Activated CD4-positive, alpha-beta T cell treated with anti-CD3 and anti-CD28 coated beads, Interleukin-2, Interleukin-6, amounts not matched to agents 100 ng/mL and 50 ng/mL, durations not matched to agents 16 hours and 8 hours (primary cell): ENCODE measurements at regions not wholly inside any gene's neighbourhood (a gene's known extent, or its start where the extent isn't known, plus 50 kb on each side); places are given as distances from the start of the nearest gene placed in this dataset.
A peak's percentile ranks its signal among the peaks of the same experiment; 100 is the strongest.
"Not testable (repeated sequence)": the region's sequence is repeated elsewhere in the genome, so short reads cannot be mapped to it uniquely, and the experiment has no call there.

Experiments
- DNase-seq: peaks from one replicate; pipeline ENCODE4 v3.0.0-alpha.2; 2020

GRCh38 chr20:17834804-17835203 lies 133.8 kb downstream of the SNX5 start:
- no peak for DNase-seq

- DNase-seq: no peak
Observed at GRCh38 chr20:17833036-17833674, 133.4 kb downstream of the BANF2 start.

DNA sequence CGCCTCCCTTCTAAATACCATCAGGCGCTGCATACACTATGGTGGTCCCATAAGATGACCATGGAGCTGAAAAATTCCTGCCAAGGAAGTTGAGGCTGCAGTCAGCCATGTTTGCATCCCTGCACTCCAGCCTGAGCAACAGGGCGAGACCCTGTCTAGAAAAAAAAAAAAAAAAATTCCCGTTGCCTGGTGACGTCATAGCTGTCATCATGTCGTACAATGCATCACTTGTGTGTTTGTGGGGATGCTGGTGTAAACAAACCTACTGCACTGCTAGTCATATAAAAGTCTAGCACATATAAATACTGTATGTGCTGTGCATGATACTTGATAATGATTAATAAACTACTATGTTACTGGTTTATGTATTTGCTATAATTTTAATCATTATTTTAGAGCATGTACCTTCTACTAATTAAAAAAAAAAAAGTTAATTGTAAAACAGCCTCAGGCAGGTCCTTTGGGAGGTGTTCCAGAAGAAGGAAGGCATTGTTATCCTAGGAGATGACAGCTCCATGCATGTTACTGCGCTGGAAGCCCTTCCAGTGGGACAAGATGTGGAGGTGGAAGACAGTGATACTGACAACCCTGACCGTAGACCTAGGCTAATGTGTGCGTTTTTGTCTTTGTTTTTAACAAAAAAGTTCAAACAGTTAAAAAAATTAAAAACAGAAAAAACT lies 132.6 kb downstream of the BANF2 start:
- DNase-seq: no peak

DNA sequence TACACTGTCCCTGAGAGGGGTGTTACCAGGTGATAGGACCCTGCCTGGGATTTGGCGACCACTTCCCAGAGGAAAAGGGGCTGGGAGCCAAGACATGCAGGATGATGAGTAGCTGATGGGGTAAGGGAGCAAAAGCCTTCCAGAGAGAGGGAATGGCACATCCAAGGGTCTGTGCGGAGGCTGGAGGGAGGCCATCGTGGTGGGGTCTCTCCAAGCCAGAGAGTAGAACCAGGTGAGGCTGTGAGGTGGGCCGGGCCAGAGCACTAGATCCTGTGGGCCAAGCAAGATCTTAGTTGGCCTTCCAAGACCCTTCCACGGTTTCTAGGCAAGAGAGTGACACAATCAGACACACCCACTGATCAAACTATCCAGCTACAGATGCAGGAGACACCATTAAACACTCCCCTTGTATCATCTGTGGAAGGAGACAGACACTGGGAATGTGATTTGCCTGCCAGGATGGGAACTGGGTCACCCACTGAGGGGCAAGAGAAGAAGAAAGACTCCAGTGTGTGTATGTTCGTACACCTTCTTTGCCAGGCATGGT lies 128.9 kb downstream of the BANF2 start:
- DNase-seq: no peak

DNA sequence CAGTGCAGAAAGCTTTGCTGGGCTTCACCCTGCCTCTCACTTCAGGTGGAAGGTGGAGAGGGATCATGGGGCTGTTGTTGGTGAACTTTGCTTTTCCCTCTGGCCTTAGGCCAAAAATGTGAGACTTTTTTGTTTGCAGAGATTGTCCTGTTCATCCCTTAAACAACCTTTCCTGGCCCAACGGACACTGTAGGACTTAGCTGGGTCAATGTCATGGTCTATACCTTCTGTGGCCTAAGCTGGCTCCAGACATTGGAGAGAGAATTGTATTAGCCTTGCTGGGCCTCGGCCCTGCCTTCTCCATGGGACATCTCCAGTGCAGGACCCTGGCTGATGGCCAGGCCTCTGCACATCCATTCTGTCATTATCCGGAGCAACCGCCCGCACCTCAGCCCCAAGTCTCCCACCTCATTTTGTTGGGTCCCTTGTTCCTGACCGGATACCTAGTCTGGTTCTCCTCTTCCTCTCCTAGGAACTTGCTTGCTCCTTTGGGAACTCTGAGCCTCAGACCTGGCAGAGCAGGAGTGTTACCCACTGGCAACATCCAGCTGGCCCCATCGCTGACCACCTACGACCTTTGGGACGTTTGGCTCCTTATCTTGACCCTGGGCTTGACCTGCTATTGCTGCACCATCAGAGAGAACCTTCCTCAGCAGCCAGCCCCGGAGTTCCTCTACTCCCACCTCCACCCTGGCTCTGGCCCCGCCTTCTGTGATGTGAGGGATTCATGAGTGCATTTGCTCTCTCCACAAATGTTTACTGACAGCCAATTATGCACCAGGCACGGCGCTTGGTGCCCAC lies 128.2 kb downstream of the BANF2 start:
- DNase-seq: no peak

DNA sequence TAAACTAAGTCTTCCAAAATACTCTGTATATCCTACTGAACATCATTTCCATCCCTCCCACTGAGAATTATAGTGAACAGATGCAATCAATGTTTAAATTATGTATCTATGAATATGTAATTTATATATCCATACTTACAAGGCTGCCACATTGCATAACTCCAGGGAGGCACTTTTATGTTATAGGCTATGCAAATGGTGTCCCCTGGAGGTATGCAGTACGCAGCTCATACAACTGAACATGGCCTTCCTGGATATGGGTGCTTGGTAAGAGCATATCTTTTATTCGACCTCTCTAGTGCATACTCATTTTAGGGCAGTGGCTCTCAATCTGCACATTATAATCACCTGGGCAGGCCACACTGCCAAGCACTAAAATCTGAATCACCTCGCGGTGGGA lies 127.3 kb downstream of the BANF2 start:
- DNase-seq: no peak

DNA sequence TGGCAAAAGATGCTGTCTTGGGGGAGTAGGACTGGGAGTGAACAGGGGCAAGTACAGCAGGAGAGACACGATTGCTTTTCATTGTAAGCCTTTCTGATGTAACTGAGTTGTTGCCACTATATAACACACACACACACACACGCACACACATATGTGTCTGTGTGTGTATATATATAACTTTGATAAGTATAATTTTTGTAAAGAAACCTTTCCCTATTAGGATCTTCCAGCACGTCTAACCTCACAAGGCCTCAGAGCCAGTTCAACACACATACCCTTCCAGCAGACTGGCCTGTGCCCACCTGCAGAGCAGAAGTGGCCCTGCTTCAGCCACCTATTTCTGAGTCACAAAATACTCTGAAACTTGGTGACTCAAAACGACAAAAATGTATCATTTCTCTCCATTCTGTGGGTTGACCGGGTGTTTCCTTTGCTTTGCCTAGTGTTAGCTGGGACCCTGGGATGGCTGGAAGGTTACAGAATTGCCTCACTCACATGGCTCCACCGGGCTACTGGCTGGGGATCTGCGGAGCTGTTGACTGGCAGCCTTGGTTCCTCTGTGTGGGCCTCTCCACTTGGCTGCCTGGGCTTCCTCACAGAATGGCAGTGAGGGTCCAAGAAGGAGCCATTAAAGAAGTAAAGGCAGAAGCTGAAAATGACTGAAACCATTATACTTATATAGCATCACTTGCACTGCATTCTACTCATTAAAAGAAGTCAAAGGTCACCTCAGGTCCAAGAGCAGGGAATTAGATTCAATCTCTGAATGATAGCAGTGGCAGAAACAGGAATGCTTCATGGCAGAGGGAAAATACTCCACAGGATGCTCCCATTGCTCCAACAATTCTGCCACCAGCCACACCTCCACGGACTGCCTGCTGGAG lies 126.4 kb downstream of the BANF2 start:
- DNase-seq: peak; percentile 76

DNA sequence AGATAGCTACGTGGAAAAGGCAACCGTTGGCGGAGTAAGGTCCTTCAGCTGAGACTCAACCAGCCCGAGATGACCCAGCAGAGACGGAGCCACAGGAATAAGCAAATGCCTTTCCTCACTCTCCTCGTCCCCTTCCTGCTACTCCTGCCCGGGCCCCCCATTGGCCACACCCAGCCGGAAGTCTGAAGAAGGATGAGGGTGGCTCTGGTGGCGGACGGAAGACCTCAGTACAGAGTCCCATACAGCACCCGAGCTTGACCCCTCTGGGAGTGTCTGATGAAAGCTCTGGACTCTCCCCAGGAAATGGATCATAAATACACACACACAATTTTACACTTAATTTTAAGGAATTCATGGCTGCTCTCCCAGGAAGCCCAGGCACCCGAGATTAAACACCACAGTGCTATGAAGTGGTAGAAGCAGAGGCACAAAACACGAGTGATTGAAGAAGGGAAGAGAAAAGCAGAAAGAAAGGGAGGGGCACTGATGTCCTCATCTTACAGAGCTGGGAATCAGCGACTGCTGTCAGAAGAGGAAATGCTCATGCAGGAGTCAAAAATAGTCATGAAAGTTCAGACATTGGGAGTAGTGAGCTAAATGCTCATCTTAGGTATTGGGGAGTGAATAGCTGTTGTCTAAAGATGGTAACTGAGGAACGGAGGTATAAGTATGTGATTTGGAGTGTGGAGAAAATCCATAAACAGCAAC lies 125.6 kb downstream of the BANF2 start:
- DNase-seq: no peak

GRCh38 chr20:17824676-17825251 lies 125.0 kb downstream of the BANF2 start:
- no peak for DNase-seq

DNA sequence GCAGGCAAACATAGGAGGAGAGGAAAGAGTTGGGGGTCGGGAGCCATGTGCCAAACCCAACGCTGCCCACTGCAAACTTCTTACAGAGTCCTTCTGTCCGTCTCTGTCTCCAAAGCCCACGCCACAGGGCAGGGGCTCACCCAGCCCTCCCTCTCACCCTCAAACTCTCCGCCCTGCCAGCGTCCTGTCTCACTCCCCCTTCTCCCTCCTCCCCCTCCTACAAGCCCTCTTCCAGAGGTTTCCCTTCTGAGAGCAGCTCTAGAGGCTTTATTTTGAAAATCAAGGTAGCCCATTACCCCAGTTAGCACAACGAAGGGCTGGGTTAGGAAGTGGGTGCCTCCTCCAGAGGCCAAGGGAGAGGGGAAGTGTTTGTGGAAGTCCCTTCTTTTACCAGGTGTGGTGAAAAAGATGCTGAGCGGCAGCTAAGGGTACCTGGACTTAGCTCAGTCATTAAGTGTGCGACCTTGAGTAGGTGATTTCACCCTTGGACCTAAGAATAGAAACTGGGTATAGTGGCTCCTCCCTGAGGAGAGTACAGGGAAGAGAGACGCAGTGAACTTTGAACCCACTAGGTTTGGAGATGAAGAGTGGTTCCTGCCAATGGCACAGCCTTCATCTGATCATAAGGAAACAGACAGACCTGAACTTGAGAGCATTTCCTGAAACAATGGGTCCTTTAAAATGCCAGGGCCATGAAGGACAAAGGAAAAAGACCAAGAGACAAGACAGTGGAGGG lies 123.8 kb downstream of the BANF2 start:
- DNase-seq: no peak

- DNase-seq: no peak
Observed at GRCh38 chr20:17822540-17823408, 123.0 kb downstream of the BANF2 start.

GRCh38 chr20:17822039-17822438 lies 122.3 kb downstream of the BANF2 start:
- no peak for DNase-seq

DNA sequence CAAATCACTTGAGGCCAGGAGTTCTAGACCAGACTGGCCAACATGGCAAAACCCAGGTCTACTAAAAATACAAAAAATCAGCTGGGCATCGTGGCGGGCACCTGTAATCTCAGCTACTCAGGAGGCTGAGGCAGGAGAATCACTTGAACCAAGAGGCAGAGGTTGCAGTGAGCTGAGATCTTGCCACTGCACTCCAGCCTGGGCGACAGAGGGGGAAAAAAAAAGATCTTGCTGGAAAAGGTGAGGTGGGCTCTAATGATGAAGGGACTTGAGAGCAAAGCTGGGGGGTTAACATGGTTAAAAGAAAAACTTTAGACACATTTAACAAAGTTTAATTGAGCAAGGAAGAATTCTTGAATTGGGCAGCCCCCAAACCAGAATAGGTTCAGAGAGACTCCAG lies 121.8 kb downstream of the BANF2 start:
- not testable (repeated sequence) for DNase-seq

GRCh38 chr20:17819395-17820093 lies 119.8 kb downstream of the BANF2 start:
- DNase-seq: no peak

DNA sequence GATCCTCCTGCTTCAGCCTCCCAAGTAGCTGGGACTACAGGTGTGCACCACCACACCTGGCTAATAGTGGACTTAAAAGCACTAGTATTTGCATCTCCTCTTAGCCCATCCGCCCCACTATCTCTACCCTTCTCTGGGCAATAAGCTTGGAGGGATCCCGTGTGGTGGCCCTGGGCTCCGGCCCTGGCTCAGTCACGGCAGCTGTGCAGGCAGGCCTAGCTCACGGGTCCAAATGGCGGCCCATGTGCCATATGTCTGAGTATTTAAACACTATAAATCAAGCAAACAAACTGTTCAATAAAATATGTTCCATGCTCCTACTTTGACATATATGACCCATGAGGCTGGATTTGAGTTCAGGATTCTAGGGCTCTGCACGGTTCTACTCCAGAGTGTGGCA lies 118.4 kb downstream of the BANF2 start:
- DNase-seq: no peak

DNA sequence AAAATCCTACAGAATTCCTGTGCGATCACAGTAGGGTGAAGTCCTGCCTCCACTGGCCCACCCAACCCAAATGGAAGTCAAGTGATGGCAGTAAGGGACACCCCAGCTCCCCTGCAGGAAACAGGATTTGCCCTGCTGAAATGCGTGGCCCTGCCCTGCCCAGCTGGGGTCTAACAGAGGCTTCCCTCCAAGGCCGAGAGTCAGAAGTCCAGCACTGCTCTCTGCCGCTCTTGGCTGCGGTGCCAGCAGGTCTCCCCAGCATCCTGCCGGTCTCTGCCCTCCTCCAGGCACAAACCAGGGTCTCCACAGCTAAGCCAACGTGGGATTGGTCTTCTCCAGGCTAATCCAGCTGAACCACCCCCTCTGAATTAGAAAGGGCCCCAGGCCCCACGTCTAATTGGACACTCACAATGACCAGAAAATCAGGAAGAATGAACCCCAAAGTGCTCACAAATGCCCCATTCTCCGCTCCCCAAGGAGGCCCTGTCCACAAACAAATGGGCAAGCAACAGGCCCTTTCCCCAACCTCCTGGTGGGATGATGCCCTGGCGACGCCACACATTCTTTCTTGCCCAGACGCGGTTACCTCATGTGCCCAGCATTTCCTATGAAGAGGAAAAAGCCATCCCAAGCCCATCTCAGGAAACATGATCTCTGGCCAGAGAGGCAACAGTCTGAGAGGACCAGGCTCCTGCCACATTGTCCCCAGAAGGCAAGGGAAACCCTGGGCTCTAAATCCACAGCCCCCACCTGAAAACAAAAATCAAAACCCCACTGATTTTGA lies 117.2 kb downstream of the BANF2 start:
- no peak for DNase-seq

DNA sequence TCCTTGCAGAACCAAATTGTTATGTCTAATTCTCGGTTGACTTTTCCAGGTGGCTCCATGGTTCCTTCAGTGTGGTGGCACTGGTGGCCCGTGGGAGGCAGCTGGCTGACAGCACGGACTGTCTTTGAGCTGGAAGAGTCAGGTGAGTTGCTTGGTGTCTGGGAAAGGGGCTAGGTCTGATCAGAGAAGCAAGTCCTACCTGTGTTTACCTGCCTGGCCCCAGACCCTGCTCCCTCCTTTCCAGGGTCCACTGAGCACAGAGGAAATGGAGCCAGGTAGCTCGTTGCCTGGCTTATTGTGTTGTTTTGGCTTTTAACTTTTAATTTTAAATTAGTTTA lies 111.8 kb downstream of the BANF2 start:
- DNase-seq: no peak

- no peak for DNase-seq
Observed at GRCh38 chr20:17810847-17811627, 111.3 kb downstream of the BANF2 start.
